HL-60 (cell line): ENCODE measurements at regions not wholly inside any gene's neighbourhood (a gene's known extent, or its start where the extent isn't known, plus 50 kb on each side); places are given as distances from the start of the nearest gene placed in this dataset.

ENCODE experiments used
- POLR2AphosphoS5 ChIP-seq: IDR thresholded peaks from 2 replicates; pipeline ENCODE4 v1.6.1; 2012; ENCODE audit warnings: low read depth
- TF ChIP-seq, protein P1 (sequence below): IDR thresholded peaks from one replicate; pipeline ENCODE4 v1.5.1; 2011; ENCODE audit warnings: low read length, control low read depth, inconsistent platforms; ENCODE audit not compliant: insufficient read depth
- TF ChIP-seq, protein P2 (sequence below): IDR thresholded peaks from 2 replicates; pipeline ENCODE4 v1.6.1; 2012; ENCODE audit warnings: low read depth; ENCODE audit not compliant: insufficient replicate concordance

DNA sequence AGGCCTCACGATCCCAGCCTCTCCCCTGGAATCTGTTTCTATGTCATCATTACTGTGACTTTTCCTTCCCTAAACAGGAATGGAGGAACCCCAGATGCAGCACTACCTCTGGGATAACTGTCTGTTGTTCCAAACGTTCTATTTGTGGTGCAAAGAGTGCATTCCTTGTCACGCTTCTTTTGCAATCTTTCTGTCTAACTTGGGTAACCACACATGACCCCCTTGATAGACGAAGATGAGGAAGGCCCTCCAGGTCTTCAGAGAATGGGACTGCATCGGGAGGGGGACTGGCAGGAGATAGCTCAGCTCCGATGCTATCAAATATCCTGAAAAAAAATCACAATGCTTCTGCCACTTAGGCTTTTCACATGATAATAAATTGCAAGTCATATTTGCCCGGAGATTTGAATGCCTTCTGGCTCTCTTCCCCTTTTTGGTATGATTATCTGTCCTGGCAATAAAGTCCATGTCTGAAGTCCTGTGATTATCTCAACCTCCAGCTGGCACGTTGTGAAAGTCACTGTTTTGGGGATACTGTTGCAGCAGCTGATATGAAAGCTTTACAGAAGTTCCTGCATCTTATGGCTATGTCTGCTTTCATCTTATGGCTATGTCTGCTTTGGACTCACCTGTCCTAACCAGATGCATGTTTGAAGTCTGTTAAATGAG lies 148.7 kb upstream of the LMO4 start:
- TF ChIP-seq, protein P1, sequence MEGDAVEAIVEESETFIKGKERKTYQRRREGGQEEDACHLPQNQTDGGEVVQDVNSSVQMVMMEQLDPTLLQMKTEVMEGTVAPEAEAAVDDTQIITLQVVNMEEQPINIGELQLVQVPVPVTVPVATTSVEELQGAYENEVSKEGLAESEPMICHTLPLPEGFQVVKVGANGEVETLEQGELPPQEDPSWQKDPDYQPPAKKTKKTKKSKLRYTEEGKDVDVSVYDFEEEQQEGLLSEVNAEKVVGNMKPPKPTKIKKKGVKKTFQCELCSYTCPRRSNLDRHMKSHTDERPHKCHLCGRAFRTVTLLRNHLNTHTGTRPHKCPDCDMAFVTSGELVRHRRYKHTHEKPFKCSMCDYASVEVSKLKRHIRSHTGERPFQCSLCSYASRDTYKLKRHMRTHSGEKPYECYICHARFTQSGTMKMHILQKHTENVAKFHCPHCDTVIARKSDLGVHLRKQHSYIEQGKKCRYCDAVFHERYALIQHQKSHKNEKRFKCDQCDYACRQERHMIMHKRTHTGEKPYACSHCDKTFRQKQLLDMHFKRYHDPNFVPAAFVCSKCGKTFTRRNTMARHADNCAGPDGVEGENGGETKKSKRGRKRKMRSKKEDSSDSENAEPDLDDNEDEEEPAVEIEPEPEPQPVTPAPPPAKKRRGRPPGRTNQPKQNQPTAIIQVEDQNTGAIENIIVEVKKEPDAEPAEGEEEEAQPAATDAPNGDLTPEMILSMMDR = no peak
- TF ChIP-seq POLR2AphosphoS5 = peak; percentile 89
- TF ChIP-seq, protein P2, sequence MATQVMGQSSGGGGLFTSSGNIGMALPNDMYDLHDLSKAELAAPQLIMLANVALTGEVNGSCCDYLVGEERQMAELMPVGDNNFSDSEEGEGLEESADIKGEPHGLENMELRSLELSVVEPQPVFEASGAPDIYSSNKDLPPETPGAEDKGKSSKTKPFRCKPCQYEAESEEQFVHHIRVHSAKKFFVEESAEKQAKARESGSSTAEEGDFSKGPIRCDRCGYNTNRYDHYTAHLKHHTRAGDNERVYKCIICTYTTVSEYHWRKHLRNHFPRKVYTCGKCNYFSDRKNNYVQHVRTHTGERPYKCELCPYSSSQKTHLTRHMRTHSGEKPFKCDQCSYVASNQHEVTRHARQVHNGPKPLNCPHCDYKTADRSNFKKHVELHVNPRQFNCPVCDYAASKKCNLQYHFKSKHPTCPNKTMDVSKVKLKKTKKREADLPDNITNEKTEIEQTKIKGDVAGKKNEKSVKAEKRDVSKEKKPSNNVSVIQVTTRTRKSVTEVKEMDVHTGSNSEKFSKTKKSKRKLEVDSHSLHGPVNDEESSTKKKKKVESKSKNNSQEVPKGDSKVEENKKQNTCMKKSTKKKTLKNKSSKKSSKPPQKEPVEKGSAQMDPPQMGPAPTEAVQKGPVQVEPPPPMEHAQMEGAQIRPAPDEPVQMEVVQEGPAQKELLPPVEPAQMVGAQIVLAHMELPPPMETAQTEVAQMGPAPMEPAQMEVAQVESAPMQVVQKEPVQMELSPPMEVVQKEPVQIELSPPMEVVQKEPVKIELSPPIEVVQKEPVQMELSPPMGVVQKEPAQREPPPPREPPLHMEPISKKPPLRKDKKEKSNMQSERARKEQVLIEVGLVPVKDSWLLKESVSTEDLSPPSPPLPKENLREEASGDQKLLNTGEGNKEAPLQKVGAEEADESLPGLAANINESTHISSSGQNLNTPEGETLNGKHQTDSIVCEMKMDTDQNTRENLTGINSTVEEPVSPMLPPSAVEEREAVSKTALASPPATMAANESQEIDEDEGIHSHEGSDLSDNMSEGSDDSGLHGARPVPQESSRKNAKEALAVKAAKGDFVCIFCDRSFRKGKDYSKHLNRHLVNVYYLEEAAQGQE = peak; percentile 13
